ENCODE measurements at regions not wholly inside any gene's neighbourhood (a gene's known extent, or its start where the extent isn't known, plus 50 kb on each side); places are given as distances from the start of the nearest gene placed in this dataset.
"Not testable (repeated sequence)": the region's sequence is repeated elsewhere in the genome, so short reads cannot be mapped to it uniquely, and the experiment has no call there.

DNA sequence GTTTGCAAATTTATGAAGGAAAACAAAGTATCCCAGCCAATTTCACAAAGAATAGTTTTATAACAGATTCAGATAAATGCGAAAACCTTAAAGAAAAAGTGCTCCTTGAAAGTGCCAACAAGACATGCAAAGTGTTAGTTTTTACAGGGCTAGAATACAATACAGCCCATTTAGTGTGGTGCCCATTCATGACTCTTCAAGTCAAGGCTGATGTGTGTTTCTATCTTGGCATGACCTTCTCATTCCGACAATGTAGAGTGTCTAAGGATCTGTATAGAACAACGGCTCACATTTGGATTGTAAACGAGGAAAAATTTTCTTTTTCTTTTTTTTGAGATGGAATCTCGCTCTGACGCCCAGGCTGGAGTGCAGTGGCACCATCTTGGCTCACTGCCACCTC is 205.2 kb upstream of the SEMA6A start:
- no peak for DNase-seq (ENCODE audit: low read depth)

DNA sequence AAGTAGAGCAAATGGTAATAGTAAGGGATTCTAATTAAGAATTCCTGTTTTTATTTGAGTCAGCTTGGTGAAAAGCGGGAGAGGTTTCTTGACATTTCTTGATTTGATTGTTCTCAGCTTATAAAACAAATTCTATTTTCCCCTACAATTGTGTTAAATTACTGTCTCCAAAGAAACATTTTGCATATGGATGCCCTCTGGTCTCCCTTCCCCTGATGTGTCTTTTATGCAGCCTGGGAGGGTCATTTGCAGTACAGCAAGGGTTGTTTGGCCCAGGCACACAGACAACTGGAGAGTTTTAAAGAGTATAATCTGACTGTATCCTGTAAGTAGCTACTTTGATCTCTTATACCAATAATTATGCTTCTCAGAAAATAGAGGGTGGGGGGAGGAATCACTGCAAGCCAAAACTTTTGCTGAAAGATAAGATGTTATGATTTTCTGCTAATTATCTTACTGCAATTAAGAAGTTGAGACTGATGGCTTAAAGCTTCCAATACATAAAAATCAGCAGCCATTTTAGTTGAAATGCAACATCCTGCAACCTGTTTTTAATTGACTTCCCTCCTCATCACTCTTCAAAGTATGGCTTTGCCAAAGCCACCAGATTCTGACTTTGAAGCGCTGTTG is 204.1 kb upstream of the SEMA6A start:
- no peak for DNase-seq (ENCODE audit: low read depth)

DNA sequence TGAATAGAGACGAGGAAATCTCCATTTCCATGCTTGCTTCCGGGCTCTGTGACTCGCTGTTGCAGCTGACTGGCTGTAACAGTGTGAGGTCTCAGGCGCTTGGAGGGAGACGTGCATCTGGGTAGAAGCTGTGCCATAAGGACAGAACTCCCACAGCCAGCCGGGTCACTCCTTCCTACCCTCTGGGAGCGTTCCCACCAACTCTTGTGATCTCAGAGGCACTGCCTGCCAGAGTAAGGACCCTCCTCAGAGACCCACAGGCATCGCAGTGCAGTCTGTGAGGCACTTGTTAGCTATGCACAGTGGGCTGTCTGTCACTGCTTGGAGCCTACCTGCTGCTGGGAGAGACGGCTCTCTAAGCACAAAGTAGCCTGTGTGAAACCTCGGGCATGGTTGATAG is 203.4 kb upstream of the SEMA6A start:
- no peak for DNase-seq (ENCODE audit: low read depth)

- no peak for DNase-seq (ENCODE audit: low read depth)
These were observed 199.3 kb upstream of the SEMA6A start for GRCh38 chr5:116773926-116774325.

- DNase-seq (ENCODE audit: low read depth), result no peak
These were observed 198.2 kb upstream of the SEMA6A start for GRCh38 chr5:116772806-116773205.

- no peak for DNase-seq (ENCODE audit: low read depth)
These were observed 197.5 kb upstream of the SEMA6A start for GRCh38 chr5:116772152-116772501.

DNA sequence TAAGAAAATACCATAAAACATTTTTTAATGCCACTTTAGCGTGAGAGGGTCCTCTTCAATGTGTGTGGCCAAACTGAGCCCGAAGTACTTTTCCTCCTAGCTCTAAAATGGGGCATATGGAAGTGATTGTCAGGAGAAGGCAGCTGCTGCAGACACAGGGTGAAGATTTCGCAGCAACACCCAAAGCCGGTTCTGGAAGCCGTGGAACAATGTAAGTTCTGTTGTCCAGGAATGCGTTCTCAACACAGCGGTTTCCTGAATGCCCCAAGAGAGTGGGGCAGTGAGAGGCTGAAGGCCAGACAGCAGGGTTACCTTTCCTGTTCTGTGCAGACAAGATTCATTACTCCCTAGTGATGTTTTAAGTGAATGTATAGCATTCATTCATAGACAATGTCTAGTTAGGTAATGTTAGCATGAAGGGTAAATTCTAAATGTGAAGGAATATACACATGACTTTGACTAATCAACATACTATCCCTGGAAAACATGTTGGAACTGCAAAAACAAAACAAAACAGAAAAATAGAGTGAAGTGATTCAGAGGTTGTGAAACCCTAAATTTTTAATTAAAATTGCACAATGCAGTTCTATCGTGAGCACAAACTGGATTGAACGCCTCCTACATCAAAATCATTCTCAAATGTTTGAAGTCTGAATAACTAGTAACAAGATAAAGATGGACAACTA is 197.0 kb upstream of the SEMA6A start:
- no peak for DNase-seq (ENCODE audit: low read depth)

GRCh38 chr5:116769953-116770352 is 195.3 kb upstream of the SEMA6A start:
- not testable (repeated sequence) for DNase-seq (ENCODE audit: low read depth)

DNA sequence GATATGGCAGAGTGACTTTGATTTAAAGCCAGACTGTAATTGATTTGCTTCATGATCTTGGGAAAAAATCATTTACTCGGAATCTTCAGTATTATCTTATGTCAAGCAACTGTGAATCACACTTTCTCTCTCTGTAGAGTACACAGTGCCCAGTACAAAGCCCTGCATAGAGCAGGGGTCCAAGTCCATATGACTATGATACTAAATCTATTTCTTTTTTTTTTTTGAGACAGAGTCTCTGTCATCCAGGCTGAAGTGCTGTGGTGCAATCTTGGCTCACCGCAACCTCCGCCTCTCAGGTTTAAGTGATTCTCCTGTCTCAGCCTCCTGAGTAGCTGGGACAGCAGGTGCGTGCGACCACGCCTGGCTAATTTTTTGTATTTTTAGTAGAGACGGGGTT is 194.8 kb upstream of the SEMA6A start:
- DNase-seq (ENCODE audit: low read depth), result no peak

DNA sequence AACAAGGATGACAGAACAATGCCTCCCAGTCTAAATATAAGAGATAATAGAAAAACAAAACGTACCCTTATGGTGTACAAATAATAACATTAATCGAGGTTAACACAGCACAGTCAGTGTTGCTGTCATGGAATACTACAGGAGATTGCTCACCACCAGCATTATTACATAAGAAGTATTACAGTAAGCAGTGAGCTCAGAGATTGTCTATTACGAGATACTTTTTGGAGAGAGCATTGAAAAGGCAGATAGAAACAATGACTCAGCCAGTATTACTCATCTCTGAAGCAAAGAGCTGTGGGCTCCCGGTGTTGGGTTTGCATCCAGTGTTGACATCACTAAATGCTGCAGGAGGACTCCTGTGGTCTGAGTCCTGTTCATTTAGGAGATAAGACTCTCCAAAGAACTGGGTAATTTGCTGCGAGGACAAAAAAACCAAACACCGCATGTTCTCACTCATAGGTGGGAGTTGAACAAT is 191.9 kb upstream of the SEMA6A start:
- no peak for DNase-seq (ENCODE audit: low read depth)

DNA sequence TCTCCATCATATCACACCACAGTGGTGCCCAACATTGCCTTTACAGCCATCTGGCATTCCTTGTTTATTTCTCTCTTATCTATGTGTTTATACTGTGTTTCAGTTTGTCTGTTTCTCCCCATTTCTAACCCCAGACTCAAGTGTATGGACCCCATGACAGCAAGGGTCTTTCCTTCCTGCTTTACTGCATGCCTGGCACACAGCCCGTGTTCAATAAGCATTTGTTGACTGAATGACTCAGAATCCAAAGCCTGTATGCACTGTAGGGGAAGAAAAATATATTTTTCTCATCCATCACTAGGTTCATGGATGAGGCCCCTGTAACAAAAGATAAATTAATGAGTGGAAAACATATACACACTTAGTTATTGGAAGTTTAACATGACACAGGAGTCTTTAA is 190.8 kb upstream of the SEMA6A start:
- no peak for DNase-seq (ENCODE audit: low read depth)

- no peak for DNase-seq (ENCODE audit: low read depth)
These were observed 190.3 kb upstream of the SEMA6A start for GRCh38 chr5:116764941-116765340.

- DNase-seq (ENCODE audit: low read depth), result no peak
These were observed 189.6 kb upstream of the SEMA6A start for GRCh38 chr5:116763987-116764866.

GRCh38 chr5:116759860-116760640 is 185.4 kb upstream of the SEMA6A start:
- DNase-seq (ENCODE audit: low read depth), result no peak

DNA sequence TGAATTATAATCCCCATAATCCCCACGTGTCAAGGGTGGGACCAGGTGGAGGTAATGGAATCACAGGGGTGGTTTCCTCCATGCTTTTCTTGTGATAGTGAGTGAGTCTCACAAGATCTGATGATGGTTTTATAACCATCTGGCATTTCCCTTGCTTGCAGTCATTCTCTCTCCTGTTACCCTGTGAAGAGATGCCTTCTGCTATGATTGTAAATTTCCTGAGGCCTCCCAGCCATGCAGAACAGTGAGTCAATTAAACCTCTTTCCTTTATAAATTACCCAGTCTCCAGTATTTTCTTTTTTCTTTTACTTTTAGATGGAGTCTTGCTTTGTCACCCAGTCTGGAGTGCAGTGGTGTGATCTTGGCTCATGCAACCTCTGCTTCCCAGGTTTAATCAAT is 182.7 kb upstream of the SEMA6A start:
- no peak for DNase-seq (ENCODE audit: low read depth)

GRCh38 chr5:116756531-116756930 is 181.9 kb upstream of the SEMA6A start:
- no peak for DNase-seq (ENCODE audit: low read depth)

GRCh38 chr5:116754556-116754955 is 179.9 kb upstream of the SEMA6A start:
- no peak for DNase-seq (ENCODE audit: low read depth)

DNA sequence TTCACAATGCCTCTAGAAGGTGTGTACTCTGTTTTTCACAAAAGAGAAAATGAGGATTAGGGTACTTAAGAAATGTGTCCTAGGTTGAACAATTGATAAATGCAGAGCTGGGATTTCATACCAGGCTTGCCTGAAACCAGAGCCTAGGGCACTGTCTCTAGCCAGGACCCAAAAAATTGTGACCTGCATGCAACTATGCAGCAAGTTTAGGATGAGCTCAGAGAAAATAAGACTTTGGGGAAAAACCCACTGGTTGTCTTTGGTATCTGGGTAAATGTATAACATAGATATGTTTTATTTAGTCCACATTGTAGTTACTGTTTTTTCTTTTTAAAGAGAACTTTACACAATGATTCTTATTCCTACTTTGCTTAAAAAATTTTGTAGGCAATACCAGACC is 177.1 kb upstream of the SEMA6A start:
- DNase-seq (ENCODE audit: low read depth), result no peak

GRCh38 chr5:116750631-116751580 is 176.3 kb upstream of the SEMA6A start:
- DNase-seq (ENCODE audit: low read depth), result no peak

DNA sequence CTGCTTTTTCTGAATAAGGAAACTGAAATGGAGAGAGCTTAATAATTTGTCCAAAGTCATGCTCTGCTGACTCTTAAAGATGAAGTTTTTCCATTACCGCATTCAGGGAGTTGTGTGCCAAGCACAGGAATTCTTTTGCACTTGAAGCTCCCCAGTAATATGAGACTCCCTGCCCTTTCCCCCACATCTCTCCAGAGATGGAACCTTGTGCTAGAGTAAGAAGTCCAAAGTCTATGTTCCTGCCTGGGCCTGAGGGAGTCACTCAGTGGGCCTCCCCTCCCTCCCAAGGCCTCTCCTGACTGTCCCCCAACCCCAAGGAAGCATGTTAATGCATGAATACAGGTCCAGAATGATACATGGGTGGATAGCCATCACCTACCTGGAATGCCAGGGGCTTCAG is 173.3 kb upstream of the SEMA6A start:
- no peak for DNase-seq (ENCODE audit: low read depth)

- DNase-seq (ENCODE audit: low read depth), result no peak
These were observed 172.0 kb upstream of the SEMA6A start for GRCh38 chr5:116746668-116747067.
